MCF 10A (cell line): ENCODE measurements at regions not wholly inside any gene's neighbourhood (a gene's known extent, or its start where the extent isn't known, plus 50 kb on each side); places are given as distances from the start of the nearest gene placed in this dataset.

Experiments used
- BruUV-seq: library from RNA; stranded (reverse); fragments of 400-500 nt; replicated peaks from 2 replicates; lab custom pipeline; 2021; lab: Mats Ljungman, UMichigan
- CTCF ChIA-PET: fragments of 300-600 bp; sonication (Branson Sonifier 250); formaldehyde crosslinking; extraction: SDS; loops from one replicate; lab custom pipeline; 2021; ENCODE audit warnings: antibody characterized with exemption, inconsistent platforms; lab: Yijun Ruan, JAX
- POLR2A ChIA-PET: fragments of 300-600, 350-650 bp; sonication (Branson Sonifier 250); formaldehyde crosslinking; extraction: SDS; loops from one replicate; lab custom pipeline; 2020; ENCODE audit warnings: antibody characterized with exemption, inconsistent platforms; lab: Yijun Ruan, JAX
- DNase-seq: peaks from one replicate; pipeline ENCODE4 v3.0.0-alpha.2; 2018; ENCODE audit not compliant: unreplicated experiment
- H3K27ac Mint-ChIP-seq: one replicate; pipeline ENCODE4 v1.8.0; 2022; ENCODE audit warnings: mild to moderate bottlenecking, low read depth, mixed read lengths; ENCODE audit not compliant: unreplicated experiment
- H3K27me3 Mint-ChIP-seq: one replicate; pipeline ENCODE4 v1.8.0; 2022; ENCODE audit warnings: mixed read lengths; ENCODE audit not compliant: insufficient read depth, unreplicated experiment
- H3K36me3 Mint-ChIP-seq: one replicate; pipeline ENCODE4 v1.8.0; 2022; ENCODE audit warnings: mild to moderate bottlenecking, moderate library complexity, mixed read lengths; ENCODE audit not compliant: insufficient read depth, unreplicated experiment
- H3K4me1 Mint-ChIP-seq: one replicate; pipeline ENCODE4 v1.8.0; 2022; ENCODE audit warnings: mixed read lengths; ENCODE audit not compliant: insufficient read depth, unreplicated experiment
- H3K4me3 Mint-ChIP-seq: one replicate; pipeline ENCODE4 v1.8.0; 2022; ENCODE audit warnings: mild to moderate bottlenecking, moderate library complexity, mixed read lengths; ENCODE audit not compliant: unreplicated experiment
- H3K9me3 Mint-ChIP-seq: one replicate; pipeline ENCODE4 v1.8.0; 2022; ENCODE audit warnings: mixed read lengths; ENCODE audit not compliant: unreplicated experiment
- intact Hi-C: fragments of 100-400 bp; cut with micrococcal nuclease; formaldehyde crosslinking; loops from 2 replicates; pipeline ENCODE4 v1.14.1; 2022
- TF ChIP-seq, protein P1 (sequence below): fragments of 200-600 bp; IDR thresholded peaks from one replicate; pipeline ENCODE4 v1.8.0; 2022; ENCODE audit warnings: antibody characterized with exemption, mild to moderate bottlenecking; ENCODE audit not compliant: unreplicated experiment

DNA sequence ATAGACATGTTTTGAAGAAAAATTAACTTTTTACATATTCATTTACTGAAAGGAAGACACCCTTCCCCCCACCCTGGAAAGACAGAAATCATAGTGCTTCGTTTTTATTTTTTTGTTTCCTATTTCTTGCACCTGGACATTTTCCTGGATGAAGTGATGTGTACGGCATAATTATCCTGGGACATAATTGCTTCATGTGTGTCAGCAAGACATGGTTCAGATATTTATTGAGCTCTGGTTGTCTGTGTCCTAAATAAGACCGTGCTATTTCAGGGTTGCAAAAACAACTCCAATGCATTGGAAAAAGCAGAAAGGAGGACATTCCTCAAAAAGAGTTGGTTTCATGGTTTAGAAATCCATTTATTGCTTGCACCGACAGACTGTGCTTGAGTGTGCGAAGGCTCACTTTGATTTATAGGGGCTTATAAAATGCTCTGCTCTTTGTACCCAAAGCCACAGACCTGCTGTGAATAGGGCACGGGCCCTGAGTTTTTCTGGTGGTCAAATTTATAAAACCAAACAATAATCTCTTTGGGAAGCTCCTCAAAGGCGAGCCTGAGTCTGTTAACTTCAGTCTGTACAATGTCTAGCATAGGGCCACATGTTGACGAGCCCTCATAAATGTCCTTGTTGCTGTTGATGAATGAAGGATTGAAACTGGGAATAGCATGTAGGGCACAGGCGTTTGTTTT lies 179.5 kb downstream of the SOX4 start:
- peaks cover 19% of the 10 kb centered on the region for H3K4me1 Mint-ChIP-seq
- no peaks in the 10 kb centered on the region for H3K27me3 Mint-ChIP-seq
- H3K4me3 Mint-ChIP-seq = no peak overlapping the region
- no TSS peak for BruUV-seq
- H3K27ac Mint-ChIP-seq = no peak overlapping the region
- H3K9me3 Mint-ChIP-seq = no peaks in the 10 kb centered on the region
- CTCF ChIA-PET = interaction anchor here (0.6 kb wide), 2 partner anchors 895 to 1673 kb away, joined by 3 read pairs; no protein-coding TSS in a partner anchor
- TF ChIP-seq, protein P1, sequence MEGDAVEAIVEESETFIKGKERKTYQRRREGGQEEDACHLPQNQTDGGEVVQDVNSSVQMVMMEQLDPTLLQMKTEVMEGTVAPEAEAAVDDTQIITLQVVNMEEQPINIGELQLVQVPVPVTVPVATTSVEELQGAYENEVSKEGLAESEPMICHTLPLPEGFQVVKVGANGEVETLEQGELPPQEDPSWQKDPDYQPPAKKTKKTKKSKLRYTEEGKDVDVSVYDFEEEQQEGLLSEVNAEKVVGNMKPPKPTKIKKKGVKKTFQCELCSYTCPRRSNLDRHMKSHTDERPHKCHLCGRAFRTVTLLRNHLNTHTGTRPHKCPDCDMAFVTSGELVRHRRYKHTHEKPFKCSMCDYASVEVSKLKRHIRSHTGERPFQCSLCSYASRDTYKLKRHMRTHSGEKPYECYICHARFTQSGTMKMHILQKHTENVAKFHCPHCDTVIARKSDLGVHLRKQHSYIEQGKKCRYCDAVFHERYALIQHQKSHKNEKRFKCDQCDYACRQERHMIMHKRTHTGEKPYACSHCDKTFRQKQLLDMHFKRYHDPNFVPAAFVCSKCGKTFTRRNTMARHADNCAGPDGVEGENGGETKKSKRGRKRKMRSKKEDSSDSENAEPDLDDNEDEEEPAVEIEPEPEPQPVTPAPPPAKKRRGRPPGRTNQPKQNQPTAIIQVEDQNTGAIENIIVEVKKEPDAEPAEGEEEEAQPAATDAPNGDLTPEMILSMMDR = no peak
- POLR2A ChIA-PET = no interaction called here
- no peak for DNase-seq
- H3K36me3 Mint-ChIP-seq = no peaks in the 10 kb centered on the region
- intact Hi-C loops = no loop called here

DNA sequence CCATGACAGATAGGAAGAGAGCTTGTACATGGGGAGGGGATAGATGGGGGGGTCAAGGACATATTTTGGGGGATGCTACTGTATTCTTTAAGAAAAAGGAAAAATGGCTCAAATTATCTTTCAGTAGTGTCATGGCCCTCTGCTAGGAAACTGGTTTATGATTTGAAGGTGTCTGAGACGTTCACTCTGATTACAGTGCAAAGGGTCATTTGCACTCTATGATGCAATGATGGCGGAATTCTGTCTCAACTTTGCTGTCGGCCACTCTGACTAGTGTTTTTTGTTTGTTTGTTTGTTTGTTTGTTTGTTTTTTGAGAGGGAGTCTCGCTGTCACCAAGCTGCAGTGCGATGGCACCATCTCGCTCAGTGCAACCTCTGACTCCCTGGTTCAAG lies 180.0 kb downstream of the SOX4 start:
- Mint-ChIP-seq H3K9me3 (no peaks in the 10 kb centered on the region), H3K4me3 (no peak overlapping the region), H3K36me3 (no peaks in the 10 kb centered on the region), H3K27ac (no peak overlapping the region), H3K27me3 (no peaks in the 10 kb centered on the region), H3K4me1 (peaks cover 14% of the 10 kb centered on the region)
- BruUV-seq = no TSS peak
- POLR2A ChIA-PET = no interaction called here
- TF ChIP-seq, protein P1 = no peak
- intact Hi-C loops = no loop called here
- CTCF ChIA-PET = interaction anchor here (0.6 to 0.7 kb wide), 3 partner anchors 27 to 98 kb away, joined by 3 to 4 read pairs (median 3); no protein-coding TSS in a partner anchor
- DNase-seq = no peak

DNA sequence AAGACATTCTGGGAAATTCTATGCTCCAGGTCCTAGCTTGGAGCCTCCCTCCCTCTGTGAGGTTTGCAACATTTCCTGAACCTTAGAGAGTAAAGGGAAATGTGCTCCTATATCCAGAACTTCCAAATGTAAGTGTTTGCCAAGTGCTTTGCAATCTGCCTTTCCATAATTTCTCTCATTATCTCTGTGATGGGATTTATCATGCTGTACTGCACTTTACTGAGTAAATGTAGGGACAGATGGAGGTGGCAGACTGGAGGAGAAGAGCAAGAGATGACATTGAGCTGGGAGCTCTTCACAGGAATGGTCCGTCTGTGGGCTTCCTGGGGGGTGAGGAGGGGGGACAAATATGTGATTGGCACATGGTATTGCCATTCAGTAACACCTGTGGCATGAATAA lies 184.3 kb downstream of the SOX4 start:
- Mint-ChIP-seq H3K4me1 (no peaks in the 10 kb centered on the region), H3K27me3 (no peaks in the 10 kb centered on the region), H3K9me3 (no peaks in the 10 kb centered on the region), H3K36me3 (no peaks in the 10 kb centered on the region), H3K4me3 (no peak overlapping the region), H3K27ac (no peak overlapping the region)
- ChIA-PET POLR2A (no interaction called here), CTCF (no interaction called here)
- TF ChIP-seq, protein P1 = no peak
- intact Hi-C loops = no loop called here
- no peak for DNase-seq
- BruUV-seq = no TSS peak

DNA sequence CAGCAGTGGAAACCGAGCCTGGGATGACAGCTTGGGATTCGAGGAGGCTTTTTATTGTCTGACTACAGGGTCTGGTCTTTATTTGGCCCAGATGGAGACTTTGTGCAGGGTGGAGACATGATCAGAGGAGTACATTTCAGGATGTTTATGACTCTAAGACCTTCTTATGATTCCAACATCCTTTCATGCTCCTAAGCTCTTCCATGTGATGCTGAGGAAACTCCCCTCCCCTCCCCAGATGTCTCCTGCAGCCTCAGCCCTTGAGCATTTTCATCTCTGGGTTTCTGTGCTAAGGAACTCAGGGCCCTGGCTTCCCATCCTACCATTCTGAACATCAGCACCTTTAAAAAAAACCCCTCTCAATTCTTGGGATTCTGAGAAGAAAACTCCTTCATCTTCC lies 186.6 kb downstream of the SOX4 start:
- Mint-ChIP-seq H3K9me3 (no peaks in the 10 kb centered on the region), H3K27me3 (no peaks in the 10 kb centered on the region), H3K36me3 (no peaks in the 10 kb centered on the region), H3K4me3 (no peak overlapping the region), H3K4me1 (no peaks in the 10 kb centered on the region), H3K27ac (no peak overlapping the region)
- CTCF ChIA-PET = interaction anchor here (0.5 kb wide), 1 partner anchor 1202 kb away, joined by 3 read pairs; no protein-coding TSS in a partner anchor
- POLR2A ChIA-PET = interaction anchor here (0.9 kb wide), 1 partner anchor 8 kb away, joined by 4 read pairs; no protein-coding TSS in a partner anchor
- TF ChIP-seq, protein P1 = no peak
- BruUV-seq = no TSS peak
- DNase-seq = no peak
- intact Hi-C loops = no loop called here
